Hepatocyte (in vitro differentiated cells): ENCODE measurements at regions not wholly inside any gene's neighbourhood (a gene's known extent, or its start where the extent isn't known, plus 50 kb on each side); places are given as distances from the start of the nearest gene placed in this dataset.

Source experiments
- CTCF ChIP-seq: fragments of 200-600 bp; sonication (generic); IDR thresholded peaks from 2 replicates; pipeline ENCODE4 v1.5.1; 2016; ENCODE audit warnings: antibody characterized with exemption, mild to moderate bottlenecking; ENCODE audit not compliant: poor library complexity
- EZH2phosphoT487 ChIP-seq: fragments of 200-600 bp; sonication (generic); IDR thresholded peaks from one replicate; pipeline ENCODE4 v1.6.1; 2018; ENCODE audit warnings: antibody characterized with exemption, mild to moderate bottlenecking, low read depth, moderate library complexity; ENCODE audit not compliant: unreplicated experiment, severe bottlenecking

DNA sequence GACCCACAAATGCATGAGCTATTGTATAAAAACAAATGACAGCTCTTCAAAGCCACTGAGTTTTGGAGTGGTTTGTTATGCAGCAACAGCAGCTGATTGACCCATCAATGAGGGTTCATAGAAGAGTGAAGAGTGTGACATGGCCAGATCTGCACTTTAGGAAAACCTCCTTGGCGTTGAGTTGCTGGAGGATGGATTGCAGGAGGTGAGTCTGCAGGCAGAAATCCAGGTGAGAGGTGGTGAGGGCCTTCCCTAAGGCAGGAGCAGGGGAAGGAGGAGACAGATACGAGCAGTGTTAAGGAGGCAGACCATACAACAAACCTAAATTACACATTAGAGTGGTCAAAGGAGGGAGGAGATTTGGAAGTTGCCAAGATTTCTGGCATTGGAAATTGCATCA, 169.3 kb upstream of the CSF3R start:
- TF ChIP-seq CTCF = no peak
- no peak for TF ChIP-seq EZH2phosphoT487
